ENCODE measurements at regions not wholly inside any gene's neighbourhood (a gene's known extent, or its start where the extent isn't known, plus 50 kb on each side); places are given as distances from the start of the nearest gene placed in this dataset.
"Not testable (repeated sequence)": the region's sequence is repeated elsewhere in the genome, so short reads cannot be mapped to it uniquely, and the experiment has no call there.

GRCh38 chr7:6955990-6956566 lies 130.0 kb upstream of the CCZ1B start:
- not testable (repeated sequence) for TF ChIP-seq POLR2A (IDR thresholded peaks at IDR 0.05; ENCODE audit: low read length); GATA1 (IDR thresholded peaks at IDR 0.05; ENCODE audit: low read depth, low read length)
